Nephron progenitor cell (in vitro differentiated cells): ENCODE measurements at regions not wholly inside any gene's neighbourhood (a gene's known extent, or its start where the extent isn't known, plus 50 kb on each side); places are given as distances from the start of the nearest gene placed in this dataset.

ENCODE experiments used
- DNase-seq: peaks from one replicate; pipeline ENCODE4 v3.0.0; 2021
- H3K27ac Mint-ChIP-seq: 2 replicates; pipeline ENCODE4 v1.8.0; 2021; ENCODE audit warnings: mild to moderate bottlenecking, moderate library complexity, mixed read lengths
- H3K27me3 Mint-ChIP-seq: 2 replicates; pipeline ENCODE4 v1.8.0; 2021; ENCODE audit warnings: mild to moderate bottlenecking, low read depth, mixed read lengths; ENCODE audit not compliant: poor library complexity
- H3K36me3 Mint-ChIP-seq: 2 replicates; pipeline ENCODE4 v1.8.0; 2021; ENCODE audit warnings: low read depth, mixed read lengths
- H3K4me1 Mint-ChIP-seq: 2 replicates; pipeline ENCODE4 v1.8.0; 2021; ENCODE audit warnings: mixed read lengths
- H3K4me3 Mint-ChIP-seq: 2 replicates; pipeline ENCODE4 v1.8.0; 2021; ENCODE audit warnings: mild to moderate bottlenecking, moderate library complexity, mixed read lengths
- H3K9me3 Mint-ChIP-seq: 2 replicates; pipeline ENCODE4 v1.8.0; 2021; ENCODE audit warnings: mild to moderate bottlenecking, moderate library complexity, mixed read lengths
- TF ChIP-seq, protein P1 (sequence below): fragments of 200-600 bp; sonication (generic); IDR thresholded peaks from 2 replicates; pipeline ENCODE4 v1.5.0; 2021; ENCODE audit warnings: antibody characterized with exemption

DNA sequence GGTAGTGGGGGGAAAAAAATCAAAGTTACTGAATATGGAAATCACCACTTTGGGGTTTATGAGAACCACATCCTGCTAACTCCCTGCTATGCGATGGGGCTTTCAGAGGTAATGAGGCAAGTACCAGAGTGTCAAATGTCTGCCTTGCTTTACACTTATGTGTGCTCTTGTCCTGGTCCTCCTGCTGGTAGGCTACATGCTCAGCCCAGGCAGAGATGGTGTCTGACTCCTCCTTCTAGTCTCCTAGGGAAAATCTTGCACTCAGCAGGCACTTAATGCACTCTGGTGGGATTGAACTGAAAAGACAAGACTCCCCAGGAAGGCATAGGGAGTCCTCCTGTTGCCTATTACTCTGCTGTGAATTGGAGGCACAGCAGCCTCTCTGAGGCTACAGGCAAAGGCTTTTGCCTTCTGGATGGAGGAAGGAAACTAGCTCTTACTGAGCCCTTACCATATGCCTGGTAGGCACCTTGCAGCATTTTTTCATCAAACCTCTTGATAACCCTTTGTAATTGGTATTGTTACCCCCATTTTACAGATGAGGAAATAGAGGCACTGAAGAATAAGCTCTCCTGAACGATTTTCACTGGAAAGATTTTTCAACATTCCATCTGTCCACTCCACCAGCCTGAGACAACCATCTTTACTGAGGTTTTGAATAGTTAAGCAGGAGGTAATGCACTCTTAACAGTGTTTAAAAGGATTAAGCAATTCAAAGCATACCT, 132.1 kb upstream of the PAX6 start:
- no peaks in the 10 kb centered on the region for H3K9me3 Mint-ChIP-seq
- peaks cover 7% of the 10 kb centered on the region for H3K4me1 Mint-ChIP-seq
- TF ChIP-seq, protein P1, sequence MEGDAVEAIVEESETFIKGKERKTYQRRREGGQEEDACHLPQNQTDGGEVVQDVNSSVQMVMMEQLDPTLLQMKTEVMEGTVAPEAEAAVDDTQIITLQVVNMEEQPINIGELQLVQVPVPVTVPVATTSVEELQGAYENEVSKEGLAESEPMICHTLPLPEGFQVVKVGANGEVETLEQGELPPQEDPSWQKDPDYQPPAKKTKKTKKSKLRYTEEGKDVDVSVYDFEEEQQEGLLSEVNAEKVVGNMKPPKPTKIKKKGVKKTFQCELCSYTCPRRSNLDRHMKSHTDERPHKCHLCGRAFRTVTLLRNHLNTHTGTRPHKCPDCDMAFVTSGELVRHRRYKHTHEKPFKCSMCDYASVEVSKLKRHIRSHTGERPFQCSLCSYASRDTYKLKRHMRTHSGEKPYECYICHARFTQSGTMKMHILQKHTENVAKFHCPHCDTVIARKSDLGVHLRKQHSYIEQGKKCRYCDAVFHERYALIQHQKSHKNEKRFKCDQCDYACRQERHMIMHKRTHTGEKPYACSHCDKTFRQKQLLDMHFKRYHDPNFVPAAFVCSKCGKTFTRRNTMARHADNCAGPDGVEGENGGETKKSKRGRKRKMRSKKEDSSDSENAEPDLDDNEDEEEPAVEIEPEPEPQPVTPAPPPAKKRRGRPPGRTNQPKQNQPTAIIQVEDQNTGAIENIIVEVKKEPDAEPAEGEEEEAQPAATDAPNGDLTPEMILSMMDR: no peak
- DNase-seq: no peak
- peaks cover 17% of the 10 kb centered on the region for H3K27me3 Mint-ChIP-seq
- no peak overlapping the region for H3K27ac Mint-ChIP-seq
- no peaks in the 10 kb centered on the region for H3K36me3 Mint-ChIP-seq
- no peak overlapping the region for H3K4me3 Mint-ChIP-seq

DNA sequence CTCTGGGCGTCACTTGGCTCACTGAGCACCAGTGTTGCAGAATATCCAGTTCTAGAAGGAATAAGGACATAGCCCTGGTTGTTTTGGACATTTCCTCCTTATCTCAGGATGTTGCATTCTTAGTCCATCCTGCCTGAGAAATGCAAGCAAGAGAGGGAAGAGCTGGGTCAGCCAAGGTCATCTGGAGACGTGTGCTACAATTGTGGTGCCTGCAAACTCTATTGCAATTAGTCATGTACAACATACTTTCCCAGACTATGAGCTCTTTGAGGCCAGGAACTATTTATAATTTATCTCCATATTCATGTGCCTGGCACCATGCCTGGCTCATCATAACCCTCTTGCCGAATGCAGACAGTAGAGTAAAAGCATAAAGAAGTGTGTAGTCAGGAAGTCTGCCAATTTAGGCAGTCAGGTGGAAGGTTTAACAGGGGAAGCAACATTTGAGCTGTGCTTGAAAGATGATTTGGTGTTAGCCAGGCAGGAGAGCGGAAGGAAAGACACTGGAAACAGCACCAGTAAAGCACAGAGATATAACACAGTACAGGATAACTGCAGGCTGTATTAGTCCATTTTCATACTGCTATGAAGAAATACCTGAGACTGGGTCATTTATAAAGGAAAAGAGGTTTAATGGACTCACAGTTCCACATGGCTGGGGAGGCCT, 129.4 kb upstream of the PAX6 start:
- Mint-ChIP-seq H3K36me3 (no peaks in the 10 kb centered on the region), H3K9me3 (no peaks in the 10 kb centered on the region), H3K4me1 (peaks cover 7% of the 10 kb centered on the region), H3K27ac (no peak overlapping the region), H3K27me3 (peaks cover 14% of the 10 kb centered on the region), H3K4me3 (no peak overlapping the region)
- TF ChIP-seq, protein P1: no peak
- no peak for DNase-seq

DNA sequence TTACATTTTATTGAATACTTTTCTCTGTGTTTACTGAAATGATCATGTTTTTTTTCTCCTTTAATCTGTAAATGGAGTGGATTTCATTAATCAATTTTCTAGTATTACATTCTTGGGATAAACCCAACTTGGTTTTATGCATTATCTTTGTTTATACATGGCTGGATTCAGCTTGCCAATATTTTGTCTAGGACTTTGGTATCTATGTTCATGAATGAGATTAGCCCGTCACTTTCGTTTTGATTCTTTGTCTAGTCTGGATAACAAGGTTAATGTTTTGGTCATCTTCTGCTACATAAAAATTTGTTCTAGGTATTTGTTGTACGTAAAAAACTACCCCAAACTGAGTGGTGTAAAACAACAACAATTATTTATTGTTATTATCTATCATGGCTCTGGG, 127.9 kb upstream of the PAX6 start:
- no peak for DNase-seq
- no peaks in the 10 kb centered on the region for H3K36me3 Mint-ChIP-seq
- peaks cover 7% of the 10 kb centered on the region for H3K27me3 Mint-ChIP-seq
- no peak overlapping the region for H3K27ac Mint-ChIP-seq
- H3K9me3 Mint-ChIP-seq: no peaks in the 10 kb centered on the region
- H3K4me1 Mint-ChIP-seq: peaks cover 7% of the 10 kb centered on the region
- no peak overlapping the region for H3K4me3 Mint-ChIP-seq
- TF ChIP-seq, protein P1: no peak

DNA sequence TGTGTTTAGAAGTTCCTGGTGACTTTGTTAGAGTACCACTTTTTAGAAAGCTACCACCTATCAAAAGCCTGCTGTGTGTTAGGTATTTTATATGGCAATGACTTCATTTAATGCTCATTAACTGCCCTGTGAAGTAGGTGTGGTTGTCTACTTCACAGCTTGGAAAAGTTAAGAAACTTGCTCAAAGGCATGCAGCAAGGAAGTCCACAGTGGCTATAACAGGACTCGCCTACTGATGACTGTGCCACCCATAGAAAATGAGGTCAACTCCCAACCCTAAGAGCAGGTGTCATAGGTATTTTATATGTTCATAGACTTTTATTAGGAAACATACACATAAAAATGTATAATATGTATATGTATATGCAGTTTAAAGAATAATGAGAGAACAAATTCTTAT, 125.2 kb upstream of the PAX6 start:
- DNase-seq: no peak
- Mint-ChIP-seq H3K27ac (no peak overlapping the region), H3K4me1 (no peaks in the 10 kb centered on the region), H3K36me3 (no peaks in the 10 kb centered on the region), H3K9me3 (no peaks in the 10 kb centered on the region), H3K27me3 (peaks cover 8% of the 10 kb centered on the region), H3K4me3 (no peak overlapping the region)
- TF ChIP-seq, protein P1: no peak

DNA sequence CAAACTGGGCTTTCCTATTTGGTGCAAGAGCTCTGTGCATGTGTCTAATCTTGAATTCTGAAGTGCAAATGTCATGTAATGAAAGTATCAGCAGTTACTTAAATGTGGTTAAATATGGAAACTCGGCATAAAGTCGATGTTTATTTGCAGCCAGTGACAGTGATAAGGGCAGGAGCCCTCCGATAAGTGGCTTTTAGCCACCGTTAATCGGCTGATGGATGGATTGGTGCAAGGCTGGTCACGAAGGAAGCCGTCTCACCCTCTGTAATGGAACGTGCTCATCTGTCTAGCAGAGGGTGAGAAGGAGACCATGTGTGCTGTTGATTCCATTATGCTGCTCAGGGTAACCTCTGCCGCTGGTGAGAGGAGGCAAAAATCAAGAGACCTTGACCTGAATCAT, 121.8 kb upstream of the PAX6 start:
- no peak for DNase-seq
- no peak overlapping the region for H3K27ac Mint-ChIP-seq
- no peak overlapping the region for H3K4me3 Mint-ChIP-seq
- no peaks in the 10 kb centered on the region for H3K36me3 Mint-ChIP-seq
- H3K27me3 Mint-ChIP-seq: peaks cover 6% of the 10 kb centered on the region
- TF ChIP-seq, protein P1: no peak
- H3K9me3 Mint-ChIP-seq: no peaks in the 10 kb centered on the region
- no peaks in the 10 kb centered on the region for H3K4me1 Mint-ChIP-seq

DNA sequence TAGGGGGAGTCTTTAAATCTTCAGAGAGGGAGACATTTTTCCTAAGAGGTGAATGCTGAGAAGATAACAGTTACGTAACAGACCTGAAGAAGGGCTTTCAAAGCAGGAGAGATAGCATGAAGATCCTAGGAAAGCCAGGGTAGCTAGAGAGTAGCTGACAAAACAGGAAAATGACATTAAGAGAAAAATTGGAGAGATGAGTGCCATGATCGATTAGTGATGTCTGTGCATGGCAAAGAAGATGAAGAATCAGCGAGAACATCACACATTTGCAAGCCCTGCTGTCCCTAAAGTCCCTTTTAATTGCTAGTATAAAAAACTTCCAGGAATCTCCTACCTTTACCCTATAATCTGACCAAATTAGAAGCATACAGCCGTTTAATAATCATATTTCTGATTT, 116.9 kb upstream of the PAX6 start:
- Mint-ChIP-seq H3K27me3 (peaks cover 6% of the 10 kb centered on the region), H3K36me3 (no peaks in the 10 kb centered on the region), H3K27ac (no peak overlapping the region), H3K4me1 (peaks cover 5% of the 10 kb centered on the region), H3K9me3 (no peaks in the 10 kb centered on the region), H3K4me3 (no peak overlapping the region)
- TF ChIP-seq, protein P1: no peak
- DNase-seq: no peak
